CD4-positive, alpha-beta T cell treated with Interleukin-4 for 1 hour (primary cell): ENCODE measurements at regions not wholly inside any gene's neighbourhood (a gene's known extent, or its start where the extent isn't known, plus 50 kb on each side); places are given as distances from the start of the nearest gene placed in this dataset.
"Not testable (repeated sequence)": the region's sequence is repeated elsewhere in the genome, so short reads cannot be mapped to it uniquely, and the experiment has no call there.

Source experiments
- DNase-seq, 2 donors: peaks; one replicate each; pipeline ENCODE4 v3.0.0-alpha.2; 2020 to 2022

DNA sequence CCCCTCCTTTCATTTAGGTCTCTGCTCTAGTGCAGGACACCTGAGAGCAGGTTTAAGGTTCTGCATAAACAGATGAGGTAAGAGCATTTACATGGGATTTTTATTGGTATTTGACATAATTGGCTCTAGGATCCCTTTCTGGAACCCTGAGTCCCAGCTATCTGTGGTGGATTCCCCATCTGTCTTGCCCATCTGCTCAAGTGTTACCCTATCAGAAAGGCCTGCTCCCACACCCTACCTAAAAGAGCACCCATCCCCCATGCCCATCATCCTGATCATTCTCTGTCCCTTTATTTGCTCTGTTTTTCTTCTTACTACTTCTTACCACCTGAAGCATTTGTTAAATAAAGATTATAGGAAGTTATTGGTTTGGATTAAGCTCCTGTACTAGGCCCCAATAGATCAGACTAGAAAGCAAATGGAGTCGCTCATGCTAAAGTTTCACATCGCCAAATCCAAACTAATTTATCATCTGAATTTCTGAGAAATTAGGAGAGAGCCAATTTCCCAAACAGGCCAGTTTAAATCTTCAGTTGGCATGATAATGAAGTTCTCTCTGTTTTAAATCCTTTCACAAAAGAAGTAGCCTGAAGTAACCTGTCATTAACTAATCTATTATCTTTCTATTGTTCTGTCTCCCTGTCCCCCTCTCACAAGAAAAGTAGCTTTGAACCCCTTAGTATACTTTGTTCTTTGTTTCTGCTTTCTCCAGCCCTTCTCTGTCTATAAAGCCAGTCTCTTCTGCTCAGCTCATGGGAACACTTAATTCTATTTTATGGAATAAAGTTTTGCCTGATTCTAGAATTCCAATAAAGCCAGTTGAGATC lies 178.6 kb downstream of the ZNF674 start:
- no peak for DNase-seq

DNA sequence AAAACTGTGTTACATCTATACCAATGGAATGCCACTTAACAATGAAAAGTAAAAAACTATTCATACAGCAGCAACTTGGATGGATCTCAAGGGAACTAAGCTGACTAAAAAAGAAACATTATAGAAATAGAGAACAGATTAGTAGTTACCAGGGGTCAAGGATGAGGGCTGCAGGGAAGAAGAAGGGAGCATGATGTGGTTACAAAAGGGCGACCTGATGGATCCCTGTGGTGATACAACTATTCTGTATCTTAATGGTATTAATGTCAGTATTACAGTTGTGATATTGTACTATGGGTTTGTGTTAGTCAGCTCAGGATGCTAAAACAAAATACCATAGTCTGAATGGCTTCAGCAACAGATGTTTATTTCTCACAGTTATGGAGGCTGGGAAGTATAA lies 190.7 kb downstream of the ZNF674 start:
- no peak for DNase-seq

GRCh38 chrX:46341767-46342322 lies 203.4 kb downstream of the ZNF674 start:
- no peak for DNase-seq

- no peak for DNase-seq
Measured at GRCh38 chrX:46340696-46341095, 204.5 kb downstream of the ZNF674 start.

- no peak for DNase-seq
Measured at GRCh38 chrX:46333550-46333949, 211.7 kb downstream of the ZNF674 start.

- DNase-seq = no peak
Measured at GRCh38 chrX:46330981-46331380, 214.2 kb downstream of the ZNF674 start.

DNA sequence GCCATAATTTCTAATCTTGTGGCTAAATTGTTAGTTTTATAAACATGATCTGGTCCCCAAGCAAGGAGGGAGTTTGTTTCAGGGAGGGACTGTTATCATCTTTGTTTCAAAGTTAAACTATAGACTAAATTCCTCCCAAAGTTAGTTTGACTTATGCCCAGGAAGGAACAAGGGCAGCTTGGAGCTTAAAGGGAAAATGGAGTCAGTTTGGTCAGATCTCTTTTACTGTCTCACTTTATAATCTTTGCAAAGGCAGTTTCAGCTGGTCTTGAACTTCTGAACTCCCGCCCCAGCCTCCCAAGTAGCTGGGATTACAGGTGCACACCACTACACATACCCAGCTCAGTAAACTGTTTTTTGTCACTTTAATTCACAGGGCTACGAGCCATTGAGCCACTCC lies 214.7 kb downstream of the ZNF674 start:
- DNase-seq = no peak

DNA sequence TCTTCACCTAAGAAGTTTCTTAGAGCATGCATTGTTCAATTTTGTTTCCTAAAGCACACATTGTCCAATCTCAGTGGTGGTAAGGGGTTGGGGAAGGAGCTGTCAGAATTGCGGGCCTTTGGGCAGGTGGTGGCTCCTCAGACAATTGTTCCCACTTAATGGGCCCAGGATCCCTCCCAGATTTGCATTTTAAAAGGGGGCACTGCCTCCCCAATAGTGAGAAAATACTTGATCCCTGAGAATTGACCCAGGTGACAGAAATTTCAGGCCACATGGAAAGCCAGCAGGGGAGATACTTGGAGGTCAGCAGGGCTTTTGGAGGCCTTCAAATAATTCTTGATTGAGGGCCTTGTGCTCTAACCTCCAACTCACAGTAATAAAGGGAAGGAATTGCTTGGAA lies 217.1 kb downstream of the ZNF674 start:
- DNase-seq = no peak

GRCh38 chrX:46327566-46328115 lies 217.6 kb downstream of the ZNF674 start:
- DNase-seq = no peak

DNA sequence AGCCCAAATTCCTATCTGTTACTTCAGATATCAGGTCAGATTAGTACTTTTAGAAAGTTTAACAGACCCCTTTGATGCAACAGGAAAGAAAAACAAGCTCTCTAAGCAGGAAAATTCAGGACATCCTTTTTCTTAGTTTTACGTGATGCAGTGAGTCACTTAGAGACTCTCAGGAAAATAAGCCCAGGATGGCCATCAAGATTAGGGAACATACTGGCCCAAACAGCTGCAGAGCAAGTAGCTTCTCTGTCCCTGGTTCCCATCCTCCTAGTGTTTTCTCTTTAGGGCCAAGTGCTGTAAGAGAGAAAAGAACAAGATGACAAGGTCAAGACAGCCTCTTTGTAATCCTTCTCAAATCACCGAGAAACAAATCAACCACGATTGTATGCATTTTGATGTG lies 219.1 kb downstream of the ZNF674 start:
- no peak for DNase-seq

GRCh38 chrX:46325312-46325877 lies 219.8 kb downstream of the ZNF674 start:
- DNase-seq = no peak

GRCh38 chrX:46324166-46324565 lies 221.1 kb downstream of the ZNF674 start:
- DNase-seq = no peak

DNA sequence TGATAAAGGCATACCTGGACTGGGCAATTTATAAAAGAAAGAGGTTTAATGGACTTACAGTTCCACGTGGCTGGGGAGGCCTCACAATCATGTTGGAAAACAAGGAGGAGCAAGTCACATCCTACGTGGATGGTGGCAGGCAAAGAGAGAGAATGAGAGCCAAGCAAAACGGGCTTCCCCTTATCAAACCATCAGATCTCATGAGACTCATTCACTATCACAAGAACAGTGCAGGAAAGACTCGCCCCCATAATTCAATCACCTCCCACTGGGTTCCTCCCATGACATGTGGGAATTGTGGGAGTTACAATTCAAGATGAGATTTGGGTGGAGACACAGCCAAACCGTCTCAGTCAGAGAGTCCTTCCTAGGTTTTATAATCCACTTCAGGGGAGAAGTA lies 222.3 kb downstream of the ZNF674 start:
- DNase-seq = not testable (repeated sequence)

DNA sequence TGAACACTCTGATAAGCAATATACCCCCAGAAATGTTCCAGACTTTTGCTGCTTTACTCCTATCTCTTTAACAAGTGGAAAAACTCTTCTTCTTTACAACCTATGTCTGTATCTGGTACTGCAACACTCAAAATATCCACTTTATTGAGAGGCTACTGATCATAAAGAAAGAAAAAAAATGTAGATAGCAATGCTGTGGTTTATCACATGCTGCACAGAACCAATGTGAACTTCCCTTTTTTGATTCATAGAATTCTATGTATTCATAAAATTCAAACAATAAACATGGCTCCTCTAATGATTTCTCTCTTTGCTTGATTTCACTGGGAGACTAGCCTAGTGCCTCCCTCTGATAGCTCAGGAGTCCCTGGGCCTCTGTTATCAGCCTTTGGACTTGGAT lies 223.5 kb downstream of the ZNF674 start:
- no peak for DNase-seq

DNA sequence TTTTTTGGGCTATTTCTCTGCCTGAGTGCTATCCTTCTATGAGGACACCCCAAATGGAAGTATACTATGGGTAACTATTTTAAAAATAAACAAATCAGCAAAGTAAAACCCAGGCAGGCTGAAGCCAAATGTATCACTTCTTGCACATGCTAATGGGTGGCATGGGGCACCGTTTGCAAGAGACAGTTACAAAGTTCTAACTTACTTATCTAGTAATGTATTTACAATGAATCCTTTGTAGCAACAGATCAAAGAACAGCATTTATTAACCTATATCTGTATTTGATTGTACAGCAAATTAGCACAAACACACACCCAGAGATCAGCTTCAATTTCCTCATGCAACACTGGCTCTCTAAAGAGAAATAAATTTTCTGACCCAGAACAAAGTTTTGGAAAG lies 225.5 kb downstream of the ZNF674 start:
- DNase-seq = no peak

- no peak for DNase-seq
Measured at GRCh38 chrX:46318551-46318950, 226.7 kb downstream of the ZNF674 start.

DNA sequence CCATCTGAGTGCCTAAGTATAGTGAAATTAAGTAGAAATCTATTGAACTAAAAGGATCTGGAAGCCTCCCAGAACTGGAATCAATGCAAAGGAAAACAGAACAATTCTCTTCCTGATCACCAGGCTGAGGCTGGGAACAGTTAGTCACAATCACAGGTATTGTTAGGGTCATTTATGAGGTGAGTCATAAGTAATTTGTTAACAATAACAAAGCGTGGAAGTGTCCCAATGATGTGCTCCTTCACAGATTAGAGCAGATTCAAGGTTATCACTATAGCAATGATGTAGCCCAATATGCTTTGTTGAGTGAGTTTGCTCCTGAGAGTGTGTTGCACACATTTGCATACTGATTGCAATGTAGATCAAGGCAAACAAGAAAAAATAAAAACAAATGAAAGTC lies 228.1 kb downstream of the ZNF674 start:
- DNase-seq = no peak

- no peak for DNase-seq
Measured at GRCh38 chrX:46311581-46312120, 233.6 kb downstream of the ZNF674 start.

- no peak for DNase-seq
Measured at GRCh38 chrX:46310815-46311497, 234.3 kb downstream of the ZNF674 start.

DNA sequence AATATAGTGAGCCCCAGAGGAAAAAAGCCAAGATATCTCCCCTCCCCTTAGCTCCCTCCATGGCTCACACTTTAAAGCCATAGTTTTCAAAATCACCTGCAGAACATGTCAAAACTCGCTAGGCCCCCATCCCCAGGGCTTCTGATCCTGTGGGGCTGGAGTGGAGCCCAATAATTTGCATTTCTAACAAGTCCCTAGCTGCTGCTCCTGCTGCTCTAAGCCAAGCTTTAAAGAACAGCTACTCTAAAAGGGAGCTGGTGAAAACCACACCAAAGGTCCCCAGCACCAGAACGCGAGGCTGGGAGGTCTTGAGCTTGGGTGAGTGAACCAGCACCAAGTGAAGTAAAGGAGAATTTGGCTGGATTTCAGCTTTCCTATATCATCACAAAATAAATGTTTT lies 237.1 kb downstream of the ZNF674 start:
- DNase-seq = no peak

GRCh38 chrX:46306103-46306502 lies 239.1 kb downstream of the ZNF674 start:
- DNase-seq = no peak

DNA sequence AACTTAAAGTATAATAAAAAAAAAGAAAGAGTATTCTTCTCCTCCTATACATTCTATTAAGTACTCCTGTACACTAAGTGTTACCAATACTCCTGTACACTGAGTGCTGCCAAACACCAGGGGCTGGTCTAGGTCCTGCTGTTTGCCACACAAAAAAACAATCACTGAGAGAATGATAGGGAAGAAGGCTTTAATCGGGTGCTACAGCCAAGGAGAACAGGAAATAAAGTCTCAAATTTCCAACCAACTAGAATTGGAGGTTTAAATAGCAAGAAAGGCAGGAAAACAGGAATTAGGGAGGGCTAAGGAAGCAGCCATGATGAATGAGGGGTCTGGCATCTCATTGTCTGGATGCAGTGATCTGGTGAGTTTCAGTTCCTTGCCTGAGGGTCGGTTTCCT lies 239.8 kb downstream of the ZNF674 start:
- no peak for DNase-seq

GRCh38 chrX:46301903-46302302 lies 243.3 kb downstream of the ZNF674 start:
- DNase-seq = no peak
